IMR-90 (cell line): ENCODE measurements at regions not wholly inside any gene's neighbourhood (a gene's known extent, or its start where the extent isn't known, plus 50 kb on each side); places are given as distances from the start of the nearest gene placed in this dataset.
"Not testable (repeated sequence)": the region's sequence is repeated elsewhere in the genome, so short reads cannot be mapped to it uniquely, and the experiment has no call there.

Experiments
- ATAC-seq: fragments of 200-7000 bp; cut with Tn5 transposase; 2 replicates; pipeline ENCODE4 v1.9.1; 2020; ENCODE audit warnings: low read depth, mild to moderate bottlenecking, moderate library complexity
- BruUV-seq: library from RNA; stranded (reverse); fragments of 400-500 nt; replicated peaks from 2 replicates; lab custom pipeline; 2021; lab: Mats Ljungman, UMichigan
- CTCF ChIA-PET: fragments of 300-600 bp; formaldehyde crosslinking; extraction: SDS; loops from one replicate; lab custom pipeline; 2021; ENCODE audit warnings: antibody characterized with exemption; lab: Yijun Ruan, JAX
- POLR2A ChIA-PET: fragments of 300-600 bp; sonication (Branson Sonifier 250); formaldehyde crosslinking; loops from one replicate; lab custom pipeline; 2022; ENCODE audit warnings: antibody characterized with exemption; ENCODE audit not compliant: unreplicated experiment; lab: Charles Lee
- DNase-seq: peaks from one replicate; pipeline ENCODE4 v3.0.0; 2013
- H2AFZ ChIP-seq: replicated peaks from 2 replicates; pipeline ENCODE3; 2013; ENCODE audit warnings: low read length, mild to moderate bottlenecking; ENCODE audit not compliant: poor library complexity
- H2AK5ac ChIP-seq: 2 replicates; pipeline ENCODE4 v1.6.1; 2013; ENCODE audit warnings: low read depth, low read length, inconsistent platforms
- H2AK9ac ChIP-seq: replicated peaks from 2 replicates; pipeline ENCODE3; 2013; ENCODE audit warnings: mild to moderate bottlenecking, low read depth, low read length, moderate library complexity; ENCODE audit not compliant: poor library complexity
- H2BK120ac ChIP-seq: 2 replicates; pipeline ENCODE4 v1.6.1; 2013; ENCODE audit warnings: low read depth, low read length, inconsistent platforms
- H2BK15ac ChIP-seq: 3 replicates; pipeline ENCODE4 v1.6.1; 2013; ENCODE audit warnings: low read depth, low read length, inconsistent platforms
- H2BK20ac ChIP-seq: 2 replicates; pipeline ENCODE4 v1.6.1; 2013; ENCODE audit warnings: low read depth, mild to moderate bottlenecking, inconsistent platforms, low read length, moderate library complexity
- H2BK5ac ChIP-seq: 2 replicates; pipeline ENCODE4 v1.6.1; 2013; ENCODE audit warnings: mild to moderate bottlenecking, low read depth, low read length, inconsistent platforms; ENCODE audit not compliant: poor library complexity, severe bottlenecking
- H3K14ac ChIP-seq: replicated peaks from 2 replicates; pipeline ENCODE4 v1.6.1; 2013; ENCODE audit warnings: low read depth, low read length, inconsistent platforms
- H3K18ac ChIP-seq: 2 replicates; pipeline ENCODE4 v1.6.1; 2013; ENCODE audit warnings: low read depth, low read length, control low read depth
- H3K23ac ChIP-seq: 2 replicates; pipeline ENCODE4 v1.6.1; 2013; ENCODE audit warnings: low read depth, low read length, inconsistent platforms
- H3K27ac ChIP-seq: 2 replicates; pipeline ENCODE4 v1.5.1; 2013; ENCODE audit warnings: mild to moderate bottlenecking, control low read depth, low read length; ENCODE audit not compliant: insufficient read depth
- H3K27me3 ChIP-seq: 2 replicates; pipeline ENCODE4 v1.6.1; 2013; ENCODE audit warnings: low read length; ENCODE audit not compliant: control insufficient read depth, insufficient read depth
- H3K36me3 ChIP-seq: 2 replicates; pipeline ENCODE4 v1.6.1; 2013; ENCODE audit warnings: low read length, mixed read lengths; ENCODE audit not compliant: control insufficient read depth, insufficient read depth
- H3K4ac ChIP-seq: 2 replicates; pipeline ENCODE4 v1.6.1; 2013; ENCODE audit warnings: low read depth, low read length, inconsistent platforms
- H3K4me1 ChIP-seq: 2 replicates; pipeline ENCODE4 v1.6.1; 2013; ENCODE audit warnings: low read length, mixed read lengths; ENCODE audit not compliant: control insufficient read depth, insufficient read depth
- H3K4me2 ChIP-seq: 2 replicates; pipeline ENCODE4 v1.6.1; 2013; ENCODE audit warnings: low read depth, mild to moderate bottlenecking, control low read depth, low read length, moderate library complexity
- H3K4me3 ChIP-seq: 2 replicates; pipeline ENCODE4 v1.5.1; 2013; ENCODE audit warnings: low read depth, mild to moderate bottlenecking, control low read depth, low read length, moderate library complexity; ENCODE audit not compliant: insufficient read depth
- H3K56ac ChIP-seq: 2 replicates; pipeline ENCODE4 v1.6.1; 2013; ENCODE audit warnings: low read length, inconsistent platforms; ENCODE audit not compliant: insufficient read depth; ENCODE audit errors: extremely low read depth
- H3K79me1 ChIP-seq, 2 experiments: 2 replicates each; pipeline ENCODE4 v1.6.1; 2013; ENCODE audit warnings: low read length in 2 of 2, inconsistent platforms in 1 of 2, low read depth in 1 of 2
- H3K9ac ChIP-seq: 2 replicates; pipeline ENCODE4 v1.6.1; 2013; ENCODE audit warnings: low read depth, low read length, control low read depth
- H3K9me1 ChIP-seq: 2 replicates; pipeline ENCODE4 v1.6.1; 2013; ENCODE audit warnings: low read length, inconsistent platforms; ENCODE audit not compliant: insufficient read depth
- H3K9me3 ChIP-seq: 2 replicates; pipeline ENCODE4 v1.6.1; 2013; ENCODE audit warnings: low read length; ENCODE audit not compliant: control insufficient read depth, insufficient read depth
- H4K20me1 ChIP-seq: 2 replicates; pipeline ENCODE4 v1.6.1; 2013; ENCODE audit warnings: low read length, inconsistent platforms; ENCODE audit not compliant: insufficient read depth
- H4K5ac ChIP-seq: 2 replicates; pipeline ENCODE4 v1.6.1; 2013; ENCODE audit warnings: mild to moderate bottlenecking, low read depth, low read length, control low read depth
- H4K8ac ChIP-seq, 2 experiments: 2 replicates each; pipeline ENCODE4 v1.6.1; 2013; ENCODE audit warnings: low read depth in 2 of 2, low read length in 2 of 2, control low read depth in 1 of 2, inconsistent platforms in 1 of 2
- H4K91ac ChIP-seq: 2 replicates; pipeline ENCODE4 v1.6.1; 2013; ENCODE audit warnings: low read depth, low read length, inconsistent platforms; ENCODE audit not compliant: insufficient read depth
- WGBS, 2 experiments: methylation state at CpG; one replicate each; pipeline versions ENCODE4 v1.1.5 to v1.1.7; 2013; ENCODE audit warnings: missing lambda C conversion rate in 2 of 2; ENCODE audit not compliant: insufficient read length in 1 of 2; ENCODE audit errors: extremely low coverage in 2 of 2; 5-methylcytosine and 5-hydroxymethylcytosine counted together
- dilution Hi-C: fragments of 300-500 bp; cut with HindIII; formaldehyde crosslinking; loops from one replicate; pipeline ENCODE4 v1.14.3; 2018; ENCODE audit warnings: low sequenced_read_pairs; ENCODE audit not compliant: unreplicated experiment
- in situ Hi-C: fragments of 300-500 bp; cut with MboI; formaldehyde crosslinking; loops from 3 replicates; pipeline ENCODE4 v1.14.3; 2019; ENCODE audit warnings: low sequenced_read_pairs, inconsistent platforms, mixed read lengths
- intact Hi-C: fragments of 100-400 bp; cut with micrococcal nuclease; formaldehyde crosslinking; loops from 2 replicates; pipeline ENCODE4 v1.10.0; 2022

GRCh38 chr16:88190592-88191095 is 192.1 kb upstream of the ZNF469 start:
- H3K4me3 ChIP-seq, H2AFZ ChIP-seq, in situ Hi-C loops, H4K20me1 ChIP-seq, ATAC-seq, H3K9me3 ChIP-seq, H3K9ac ChIP-seq, H3K4ac ChIP-seq, H2BK15ac ChIP-seq, dilution Hi-C loops, H3K4me2 ChIP-seq, H2BK120ac ChIP-seq, H3K9me1 ChIP-seq, H2BK5ac ChIP-seq, H3K36me3 ChIP-seq, H3K14ac ChIP-seq, H4K5ac ChIP-seq, BruUV-seq, H3K56ac ChIP-seq, POLR2A ChIA-PET, H3K18ac ChIP-seq, H4K91ac ChIP-seq, CTCF ChIA-PET, DNase-seq, H3K27ac ChIP-seq, H2AK9ac ChIP-seq, H3K79me1 ChIP-seq, H3K23ac ChIP-seq, H3K27me3 ChIP-seq, H4K8ac ChIP-seq: not testable (repeated sequence)
- H2BK20ac ChIP-seq, result 0 out of 2 replicates have a peak overlapping the region, but pooled peaks have one; percentile 20
- intact Hi-C loops, result loop anchor here (5.0 to 10.0 kb wide), 2 partner anchors 57 to 194 kb away; partner anchors contain the start of gene ZNF469
- H2AK5ac ChIP-seq, result peak overlapping the region; percentile 73; the same call in 1 of the 2 replicates
- H3K4me1 ChIP-seq, result peaks cover 25% of the 10 kb centered on the region
- no CpG with 5 or more reads among the region's 3 CpGs for WGBS, 2 experiments

GRCh38 chr16:88191168-88191567 is 191.6 kb upstream of the ZNF469 start:
- H3K4me3 ChIP-seq, H2AFZ ChIP-seq, H2BK120ac ChIP-seq, H3K9me3 ChIP-seq, H3K18ac ChIP-seq, ATAC-seq, in situ Hi-C loops, H4K91ac ChIP-seq, H3K79me1 ChIP-seq, H3K27ac ChIP-seq, DNase-seq, H3K36me3 ChIP-seq, H4K20me1 ChIP-seq, H4K5ac ChIP-seq, H3K27me3 ChIP-seq, H3K4ac ChIP-seq, dilution Hi-C loops, H3K9ac ChIP-seq, POLR2A ChIA-PET, H3K23ac ChIP-seq, H2BK5ac ChIP-seq, H2BK20ac ChIP-seq, H3K4me2 ChIP-seq, H3K56ac ChIP-seq, H3K9me1 ChIP-seq, H2AK9ac ChIP-seq, BruUV-seq, H4K8ac ChIP-seq, H3K14ac ChIP-seq, CTCF ChIA-PET: not testable (repeated sequence)
- 0 out of 3 replicates have a peak overlapping the region, but pooled peaks have one; percentile 22 for H2BK15ac ChIP-seq
- intact Hi-C loops, result loop anchor here (5.0 to 10.0 kb wide), 2 partner anchors 56 to 194 kb away; partner anchors contain the start of gene ZNF469
- peak overlapping the region; percentile 43; the same call in 1 of the 2 replicates for H2AK5ac ChIP-seq
- 100% methylated on average over 3 of the region's 9 CpGs; no CpG with 5 or more reads in 1 of the 2 experiments for WGBS, 2 experiments
- H3K4me1 ChIP-seq, result peaks cover 20% of the 10 kb centered on the region
